ENCODE measurements at regions not wholly inside any gene's neighbourhood (a gene's known extent, or its start where the extent isn't known, plus 50 kb on each side); places are given as distances from the start of the nearest gene placed in this dataset.
A peak's percentile ranks its signal among the peaks of the same experiment; 100 is the strongest.
"Not testable (repeated sequence)": the region's sequence is repeated elsewhere in the genome, so short reads cannot be mapped to it uniquely, and the experiment has no call there.

GRCh38 chr5:91285062-91285461, 98.1 kb downstream of the ARRDC3 start:
- DNase-seq (ENCODE audit: extremely low read depth in 1 of 2, low read depth in 1 of 2), result not testable (repeated sequence)

- DNase-seq (ENCODE audit: extremely low read depth in 1 of 2, low read depth in 1 of 2), result no peak
Observed at GRCh38 chr5:91283899-91284298, 99.2 kb downstream of the ARRDC3 start.

GRCh38 chr5:91283326-91283725, 99.8 kb downstream of the ARRDC3 start:
- no peak for DNase-seq (ENCODE audit: extremely low read depth in 1 of 2, low read depth in 1 of 2)

GRCh38 chr5:91282210-91282609, 100.9 kb downstream of the ARRDC3 start:
- DNase-seq (ENCODE audit: extremely low read depth in 1 of 2, low read depth in 1 of 2), result no peak

GRCh38 chr5:91281401-91281800, 101.7 kb downstream of the ARRDC3 start:
- DNase-seq (ENCODE audit: extremely low read depth in 1 of 2, low read depth in 1 of 2), result no peak

GRCh38 chr5:91280362-91281269, 102.5 kb downstream of the ARRDC3 start:
- peak; percentile 88 for DNase-seq (ENCODE audit: extremely low read depth in 1 of 2, low read depth in 1 of 2)

- no peak for DNase-seq (ENCODE audit: extremely low read depth in 1 of 2, low read depth in 1 of 2)
Observed at GRCh38 chr5:91277840-91278239, 105.3 kb downstream of the ARRDC3 start.

GRCh38 chr5:91277093-91277626, 106.0 kb downstream of the ARRDC3 start:
- DNase-seq (ENCODE audit: extremely low read depth in 1 of 2, low read depth in 1 of 2), result no peak

- DNase-seq (ENCODE audit: extremely low read depth in 1 of 2, low read depth in 1 of 2), result no peak
Observed at GRCh38 chr5:91272858-91273257, 110.3 kb downstream of the ARRDC3 start.

GRCh38 chr5:91271999-91272398, 111.1 kb downstream of the ARRDC3 start:
- no peak for DNase-seq (ENCODE audit: extremely low read depth in 1 of 2, low read depth in 1 of 2)

GRCh38 chr5:91269198-91269597, 113.9 kb downstream of the ARRDC3 start:
- no peak for DNase-seq (ENCODE audit: extremely low read depth in 1 of 2, low read depth in 1 of 2)

GRCh38 chr5:91266184-91266705, 116.9 kb downstream of the ARRDC3 start:
- no peak for DNase-seq (ENCODE audit: extremely low read depth in 1 of 2, low read depth in 1 of 2)

GRCh38 chr5:91264311-91265051, 118.6 kb downstream of the ARRDC3 start:
- no peak for DNase-seq (ENCODE audit: extremely low read depth in 1 of 2, low read depth in 1 of 2)

- DNase-seq (ENCODE audit: extremely low read depth in 1 of 2, low read depth in 1 of 2), result no peak
Observed at GRCh38 chr5:91263898-91264297, 119.2 kb downstream of the ARRDC3 start.

GRCh38 chr5:91257301-91257700, 125.8 kb downstream of the ARRDC3 start:
- no peak for DNase-seq (ENCODE audit: extremely low read depth in 1 of 2, low read depth in 1 of 2)

- DNase-seq (ENCODE audit: extremely low read depth in 1 of 2, low read depth in 1 of 2), result no peak
Observed at GRCh38 chr5:91256142-91256524, 127.0 kb downstream of the ARRDC3 start.

GRCh38 chr5:91255396-91256141, 127.5 kb downstream of the ARRDC3 start:
- DNase-seq (ENCODE audit: extremely low read depth in 1 of 2, low read depth in 1 of 2), result no peak

GRCh38 chr5:91252916-91253315, 130.2 kb downstream of the ARRDC3 start:
- no peak for DNase-seq (ENCODE audit: extremely low read depth in 1 of 2, low read depth in 1 of 2)

- DNase-seq (ENCODE audit: extremely low read depth in 1 of 2, low read depth in 1 of 2), result no peak
Observed at GRCh38 chr5:91245871-91246270, 137.2 kb downstream of the ARRDC3 start.

- DNase-seq (ENCODE audit: extremely low read depth in 1 of 2, low read depth in 1 of 2), result no peak
Observed at GRCh38 chr5:91245074-91245452, 138.1 kb downstream of the ARRDC3 start.

All from stimulated activated CD8-positive, alpha-beta memory T cell treated with anti-CD3 and anti-CD28 coated beads, Interleukin-7, amount 100 ng/mL, for 48 hours (primary cell).